Gastrocnemius medialis (tissue), 4 donors: ENCODE measurements at regions not wholly inside any gene's neighbourhood (a gene's known extent, or its start where the extent isn't known, plus 50 kb on each side); places are given as distances from the start of the nearest gene placed in this dataset.

Experiments used
- ATAC-seq, 2 donors: fragments of 150-250 bp; one replicate each; pipeline ENCODE4 v1.9.1; 2016
- DNase-seq, 2 donors: peaks; one replicate each; pipeline ENCODE4 v3.0.0-alpha.2; 2019
- H3K27ac ChIP-seq, 4 donors: fragments of 200-600 bp; sonication (generic); 1 replicate in 1 of 4; 2 replicates in 3 of 4; pipeline ENCODE4 v1.5.1; 2016 to 2018; ENCODE audit warnings: mild to moderate bottlenecking in 2 of 4, moderate library complexity in 1 of 4
- H3K27me3 ChIP-seq, 3 donors: fragments of 200-600 bp; sonication (generic) in 2 of 3; 1 replicate in 1 of 3; 2 replicates in 2 of 3; pipeline versions ENCODE4 v1.5.1 to v1.6.0; 2016 to 2019; ENCODE audit warnings: mild to moderate bottlenecking in 1 of 3, moderate library complexity in 1 of 3
- H3K36me3 ChIP-seq, 2 donors: fragments of 200-600 bp; sonication (generic) in 1 of 2; one replicate each; pipeline ENCODE4 v1.5.1; 2017 to 2018
- H3K4me1 ChIP-seq, 2 donors: fragments of 200-600 bp; sonication (generic) in 1 of 2; one replicate each; pipeline ENCODE4 v1.5.1; 2016 to 2017; ENCODE audit warnings: mild to moderate bottlenecking in 2 of 2
- H3K4me3 ChIP-seq, 4 donors: fragments of 200-600 bp; sonication (generic) in 3 of 4; 1 replicate in 1 of 4; 2 replicates in 3 of 4; pipeline ENCODE4 v1.5.1; 2016 to 2019; ENCODE audit warnings: mild to moderate bottlenecking in 2 of 4
- H3K9me3 ChIP-seq, 3 donors: fragments of 200-600 bp; sonication (generic) in 2 of 3; 1 replicate in 1 of 3; 2 replicates in 2 of 3; pipeline ENCODE4 v1.5.1; 2016 to 2019
- POLR2A ChIP-seq, 2 donors: fragments of 450-650 bp; IDR thresholded peaks; one replicate each; pipeline ENCODE4 v1.6.1; 2017; ENCODE audit warnings: antibody characterized with exemption in 2 of 2, mild to moderate bottlenecking in 2 of 2, moderate library complexity in 2 of 2
- in situ Hi-C, 4 donors: fragments of 200-750 bp; cut with MboI; loops; one replicate each; pipeline versions ENCODE4 v1.15.0 to v1.8.0; 2017; ENCODE audit warnings: low sequenced_read_pairs in 4 of 4
- intact Hi-C: fragments of 100-400 bp; cut with DNase I; formaldehyde crosslinking; loops from one replicate; pipeline ENCODE4 v1.15.1; 2023; ENCODE audit warnings: low total_unique reads
- TF ChIP-seq, protein P1 (sequence below), 5 experiments: fragments of 450-650 bp in 3 of 5; fragments of 200-600 bp in 2 of 5; sonication (generic) in 2 of 5; IDR thresholded peaks in 4 of 5; conservative IDR thresholded peaks in 1 of 5; 1 replicate in 4 of 5; 2 replicates in 1 of 5; pipeline ENCODE4 v1.5.1; 2016 to 2019; ENCODE audit warnings: antibody characterized with exemption in 5 of 5, mild to moderate bottlenecking in 3 of 5, moderate library complexity in 3 of 5

DNA sequence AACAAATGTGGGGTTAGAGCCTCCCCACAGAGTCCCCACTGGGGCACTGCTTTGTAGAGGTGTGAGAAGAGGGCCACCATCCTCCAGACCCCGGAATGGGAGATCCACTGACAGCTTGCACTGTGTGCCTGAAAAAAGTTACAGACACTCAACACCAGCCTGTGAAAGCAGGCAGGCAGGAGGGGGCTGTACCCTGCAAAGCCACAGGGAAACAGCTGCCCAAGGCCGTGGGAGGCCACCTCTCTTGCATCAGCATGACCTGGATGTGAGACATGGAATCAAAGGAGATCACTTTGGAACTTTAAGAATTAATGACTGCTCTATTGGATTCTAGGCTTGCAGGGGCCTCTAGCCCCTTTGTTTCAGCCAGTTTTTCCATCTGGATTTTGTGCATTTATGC, 782.3 kb downstream of the BRINP1 start:
- in situ Hi-C loops: loop anchor here in 1 of 4 donors (25.0 kb wide), 1 partner anchor 100 kb away; no protein-coding TSS in a partner anchor
- no peaks in the 10 kb centered on the region for H3K36me3 ChIP-seq
- intact Hi-C loops: no loop called here
- TF ChIP-seq, protein P1, sequence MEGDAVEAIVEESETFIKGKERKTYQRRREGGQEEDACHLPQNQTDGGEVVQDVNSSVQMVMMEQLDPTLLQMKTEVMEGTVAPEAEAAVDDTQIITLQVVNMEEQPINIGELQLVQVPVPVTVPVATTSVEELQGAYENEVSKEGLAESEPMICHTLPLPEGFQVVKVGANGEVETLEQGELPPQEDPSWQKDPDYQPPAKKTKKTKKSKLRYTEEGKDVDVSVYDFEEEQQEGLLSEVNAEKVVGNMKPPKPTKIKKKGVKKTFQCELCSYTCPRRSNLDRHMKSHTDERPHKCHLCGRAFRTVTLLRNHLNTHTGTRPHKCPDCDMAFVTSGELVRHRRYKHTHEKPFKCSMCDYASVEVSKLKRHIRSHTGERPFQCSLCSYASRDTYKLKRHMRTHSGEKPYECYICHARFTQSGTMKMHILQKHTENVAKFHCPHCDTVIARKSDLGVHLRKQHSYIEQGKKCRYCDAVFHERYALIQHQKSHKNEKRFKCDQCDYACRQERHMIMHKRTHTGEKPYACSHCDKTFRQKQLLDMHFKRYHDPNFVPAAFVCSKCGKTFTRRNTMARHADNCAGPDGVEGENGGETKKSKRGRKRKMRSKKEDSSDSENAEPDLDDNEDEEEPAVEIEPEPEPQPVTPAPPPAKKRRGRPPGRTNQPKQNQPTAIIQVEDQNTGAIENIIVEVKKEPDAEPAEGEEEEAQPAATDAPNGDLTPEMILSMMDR (IDR thresholded peaks at IDR 0.05 in 4 of 5, conservative IDR thresholded peaks at IDR 0.05 in 1 of 5): no peak
- no peak for TF ChIP-seq POLR2A (IDR thresholded peaks at IDR 0.05)
- H3K9me3 ChIP-seq: no peaks in the 10 kb centered on the region
- no peak overlapping the region for H3K4me3 ChIP-seq
- ATAC-seq: no peak
- H3K27ac ChIP-seq: no peak overlapping the region
- DNase-seq: no peak
- H3K4me1 ChIP-seq: no peaks in the 10 kb centered on the region
- H3K27me3 ChIP-seq: no peaks in the 10 kb centered on the region

DNA sequence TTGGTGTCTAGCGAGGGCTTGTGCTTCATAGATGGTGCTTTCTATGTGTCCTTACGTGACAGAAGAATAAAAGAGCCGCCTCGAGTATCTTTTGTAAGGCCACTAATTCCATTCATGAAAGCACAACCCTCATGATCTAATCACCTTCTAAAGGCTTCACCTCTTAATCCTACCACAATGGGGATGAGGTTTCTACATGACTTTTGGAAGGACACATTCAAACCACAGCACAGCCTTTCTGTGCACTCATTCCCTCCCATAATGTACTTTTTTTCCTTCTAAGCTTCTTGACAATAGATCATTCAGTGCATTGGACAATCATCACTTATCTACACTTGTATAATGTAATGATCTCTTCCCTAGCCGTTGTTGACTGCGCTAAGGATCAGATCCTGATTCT, 774.8 kb downstream of the BRINP1 start:
- in situ Hi-C loops: loop anchor here in 1 of 4 donors (25.0 kb wide), 1 partner anchor 93 kb away; no protein-coding TSS in a partner anchor

DNA sequence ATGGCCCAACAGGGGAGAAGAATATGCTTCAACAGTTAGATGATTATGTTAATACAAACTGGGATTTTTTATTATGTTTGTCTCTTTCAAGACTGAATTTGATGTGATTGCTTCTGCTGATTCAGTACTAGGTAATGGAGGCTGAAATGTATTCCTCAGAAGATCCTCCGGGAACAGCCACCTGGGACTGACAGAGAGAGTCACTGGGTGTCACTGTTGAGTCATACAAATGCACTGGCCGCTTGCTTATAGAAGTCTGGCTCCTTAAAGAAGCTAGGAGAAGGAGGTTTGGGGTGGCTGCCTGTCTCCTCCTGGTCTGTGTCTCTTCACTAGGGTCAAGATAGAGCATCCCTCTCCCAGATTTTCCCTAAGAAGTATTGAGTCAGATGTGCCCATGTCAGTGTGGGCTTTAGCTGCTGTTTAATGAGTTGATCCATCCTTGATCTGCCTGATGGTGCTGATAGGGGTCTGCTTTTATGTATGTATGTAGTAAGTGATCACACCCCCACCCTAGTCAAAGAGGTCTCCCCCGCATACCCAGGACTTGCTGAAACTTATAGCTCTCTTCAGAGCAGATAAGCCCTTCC, 773.4 kb downstream of the BRINP1 start:
- Histone ChIP-seq H3K27me3 (no peaks in the 10 kb centered on the region), H3K36me3 (no peaks in the 10 kb centered on the region), H3K4me3 (no peak overlapping the region), H3K9me3 (no peaks in the 10 kb centered on the region), H3K27ac (no peak overlapping the region), H3K4me1 (no peaks in the 10 kb centered on the region)
- in situ Hi-C loops: loop anchor here in 1 of 4 donors (25.0 kb wide), 1 partner anchor 91 kb away; no protein-coding TSS in a partner anchor
- intact Hi-C loops: no loop called here
- TF ChIP-seq POLR2A (IDR thresholded peaks at IDR 0.05): no peak
- TF ChIP-seq, protein P1 (IDR thresholded peaks at IDR 0.05 in 4 of 5, conservative IDR thresholded peaks at IDR 0.05 in 1 of 5): no peak
- ATAC-seq (no peak), DNase-seq (no peak)

More for the DNA sequence above, 774.8 kb downstream of the BRINP1 start:
- no peak overlapping the region for H3K27ac ChIP-seq
- no peak for ATAC-seq
- intact Hi-C loops: no loop called here
- no peaks in the 10 kb centered on the region for H3K27me3 ChIP-seq
- TF ChIP-seq POLR2A (IDR thresholded peaks at IDR 0.05): no peak
- TF ChIP-seq, protein P1 (IDR thresholded peaks at IDR 0.05 in 4 of 5, conservative IDR thresholded peaks at IDR 0.05 in 1 of 5): no peak
- H3K9me3 ChIP-seq: no peaks in the 10 kb centered on the region
- H3K4me1 ChIP-seq: no peaks in the 10 kb centered on the region
- H3K4me3 ChIP-seq: no peak overlapping the region
- no peaks in the 10 kb centered on the region for H3K36me3 ChIP-seq
- DNase-seq: no peak

DNA sequence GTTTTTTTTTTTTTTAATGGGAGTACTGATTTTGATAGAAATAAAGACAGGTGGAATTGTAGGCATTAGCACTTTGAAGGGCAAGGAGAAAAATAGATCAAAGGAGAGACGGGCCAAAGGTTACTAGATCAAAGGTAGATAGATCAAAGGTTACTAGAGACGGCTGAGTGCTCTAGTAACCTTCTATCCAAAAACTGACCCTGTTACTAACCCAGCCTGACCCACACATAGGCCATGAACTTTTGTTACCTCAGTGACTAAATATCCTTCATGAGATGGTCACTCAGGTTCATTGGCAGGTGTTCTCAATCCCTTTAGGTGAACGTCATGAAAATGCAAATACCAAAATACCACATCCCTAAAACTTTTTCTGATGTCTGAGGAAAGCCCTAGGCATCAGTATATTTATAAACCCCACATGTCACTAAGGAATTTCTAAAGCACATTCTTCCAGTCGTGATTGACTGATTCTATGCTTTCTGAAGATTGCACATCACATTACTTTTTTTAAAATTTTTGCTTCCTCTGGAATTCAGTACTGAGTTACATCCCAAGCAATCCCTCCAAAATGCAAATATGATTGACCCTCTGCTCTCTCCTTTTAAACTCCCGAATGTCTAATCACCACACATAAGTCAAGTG, 772.7 kb downstream of the BRINP1 start:
- in situ Hi-C loops (loop anchor here in 1 of 4 donors (25.0 kb wide), 1 partner anchor 91 kb away; no protein-coding TSS in a partner anchor), intact Hi-C loops (no loop called here)
- H3K27me3 ChIP-seq: no peaks in the 10 kb centered on the region
- H3K36me3 ChIP-seq: no peaks in the 10 kb centered on the region
- ATAC-seq (no peak), DNase-seq (no peak)
- H3K4me1 ChIP-seq: no peaks in the 10 kb centered on the region
- no peak overlapping the region for H3K27ac ChIP-seq
- TF ChIP-seq, protein P1 (IDR thresholded peaks at IDR 0.05 in 4 of 5, conservative IDR thresholded peaks at IDR 0.05 in 1 of 5): no peak
- no peak for TF ChIP-seq POLR2A (IDR thresholded peaks at IDR 0.05)
- no peaks in the 10 kb centered on the region for H3K9me3 ChIP-seq
- no peak overlapping the region for H3K4me3 ChIP-seq
